Daoy (cell line): ENCODE measurements at regions not wholly inside any gene's neighbourhood (a gene's known extent, or its start where the extent isn't known, plus 50 kb on each side); places are given as distances from the start of the nearest gene placed in this dataset.
A peak's percentile ranks its signal among the peaks of the same experiment; 100 is the strongest.

Experiments
- DNase-seq: peaks from one replicate; pipeline ENCODE4 v3.0.0-alpha.2; 2015; ENCODE audit warnings: low read depth

- no peak for DNase-seq
Observed at GRCh38 chr10:128996092-128996491, 470.9 kb upstream of the MGMT start.

GRCh38 chr10:128998101-128998805 lies 468.8 kb upstream of the MGMT start:
- DNase-seq: no peak

GRCh38 chr10:129004398-129004797 lies 462.6 kb upstream of the MGMT start:
- DNase-seq: no peak

- no peak for DNase-seq
Observed at GRCh38 chr10:129005080-129005479, 462.0 kb upstream of the MGMT start.

GRCh38 chr10:129005804-129006203 lies 461.2 kb upstream of the MGMT start:
- DNase-seq: no peak

GRCh38 chr10:129018511-129018910 lies 448.5 kb upstream of the MGMT start:
- DNase-seq: no peak

- no peak for DNase-seq
Observed at GRCh38 chr10:129020651-129021330, 446.2 kb upstream of the MGMT start.

GRCh38 chr10:129021594-129022304 lies 445.3 kb upstream of the MGMT start:
- peak; percentile 32 for DNase-seq

- peak; percentile 58 for DNase-seq
Observed at GRCh38 chr10:129023082-129023481, 444.0 kb upstream of the MGMT start.

- DNase-seq: no peak
Observed at GRCh38 chr10:129024046-129024445, 443.0 kb upstream of the MGMT start.

GRCh38 chr10:129025787-129026186 lies 441.3 kb upstream of the MGMT start:
- no peak for DNase-seq

GRCh38 chr10:129027906-129028305 lies 439.1 kb upstream of the MGMT start:
- no peak for DNase-seq

- DNase-seq: no peak
Observed at GRCh38 chr10:129028451-129028850, 438.6 kb upstream of the MGMT start.

- DNase-seq: no peak
Observed at GRCh38 chr10:129029051-129029450, 438.0 kb upstream of the MGMT start.

- DNase-seq: no peak
Observed at GRCh38 chr10:129029851-129030602, 437.0 kb upstream of the MGMT start.

GRCh38 chr10:129030603-129030895 lies 436.5 kb upstream of the MGMT start:
- no peak for DNase-seq

- DNase-seq: peak; percentile 79
Observed at GRCh38 chr10:129030996-129031843, 435.8 kb upstream of the MGMT start.

GRCh38 chr10:129031844-129032150 lies 435.2 kb upstream of the MGMT start:
- DNase-seq: no peak

GRCh38 chr10:129032372-129033313 lies 434.4 kb upstream of the MGMT start:
- DNase-seq: no peak

GRCh38 chr10:129033340-129033739 lies 433.7 kb upstream of the MGMT start:
- no peak for DNase-seq
